ENCODE measurements at regions not wholly inside any gene's neighbourhood (a gene's known extent, or its start where the extent isn't known, plus 50 kb on each side); places are given as distances from the start of the nearest gene placed in this dataset.

GRCh38 chr18:51503351-51503750, 305.9 kb upstream of the MEX3C start (continued):
- no peak for TF ChIP-seq CHD7 (IDR thresholded peaks at IDR 0.05; ENCODE audit: insufficient replicate concordance, low read length)
- no peak for TF ChIP-seq BACH1 (IDR thresholded peaks at IDR 0.05; ENCODE audit: low read length)
- no peak for TF ChIP-seq USF2 (IDR thresholded peaks at IDR 0.05; ENCODE audit: low read length)
- TF ChIP-seq CREB1 (IDR thresholded peaks at IDR 0.05) = no peak
- no peak for TF ChIP-seq KDM4A (IDR thresholded peaks at IDR 0.05; ENCODE audit: low read depth, low read length, severe bottlenecking)
- no peak for TF ChIP-seq TAF1 (IDR thresholded peaks at IDR 0.05; ENCODE audit: low read depth, low read length)
- no peak for TF ChIP-seq HDAC6 (IDR thresholded peaks at IDR 0.05; ENCODE audit: low read depth, low read length)
